ENCODE measurements at regions not wholly inside any gene's neighbourhood (a gene's known extent, or its start where the extent isn't known, plus 50 kb on each side); places are given as distances from the start of the nearest gene placed in this dataset.

GRCh38 chr10:71092812-71093401 lies 119.5 kb upstream of the UNC5B start:
- TF ChIP-seq, protein P1, sequence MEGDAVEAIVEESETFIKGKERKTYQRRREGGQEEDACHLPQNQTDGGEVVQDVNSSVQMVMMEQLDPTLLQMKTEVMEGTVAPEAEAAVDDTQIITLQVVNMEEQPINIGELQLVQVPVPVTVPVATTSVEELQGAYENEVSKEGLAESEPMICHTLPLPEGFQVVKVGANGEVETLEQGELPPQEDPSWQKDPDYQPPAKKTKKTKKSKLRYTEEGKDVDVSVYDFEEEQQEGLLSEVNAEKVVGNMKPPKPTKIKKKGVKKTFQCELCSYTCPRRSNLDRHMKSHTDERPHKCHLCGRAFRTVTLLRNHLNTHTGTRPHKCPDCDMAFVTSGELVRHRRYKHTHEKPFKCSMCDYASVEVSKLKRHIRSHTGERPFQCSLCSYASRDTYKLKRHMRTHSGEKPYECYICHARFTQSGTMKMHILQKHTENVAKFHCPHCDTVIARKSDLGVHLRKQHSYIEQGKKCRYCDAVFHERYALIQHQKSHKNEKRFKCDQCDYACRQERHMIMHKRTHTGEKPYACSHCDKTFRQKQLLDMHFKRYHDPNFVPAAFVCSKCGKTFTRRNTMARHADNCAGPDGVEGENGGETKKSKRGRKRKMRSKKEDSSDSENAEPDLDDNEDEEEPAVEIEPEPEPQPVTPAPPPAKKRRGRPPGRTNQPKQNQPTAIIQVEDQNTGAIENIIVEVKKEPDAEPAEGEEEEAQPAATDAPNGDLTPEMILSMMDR (conservative IDR thresholded peaks at IDR 0.05 in 1 of 2, IDR thresholded peaks at IDR 0.05 in 1 of 2; ENCODE audit: extremely low read depth in 1 of 2, insufficient read depth in 1 of 2, low read depth in 1 of 2, low read length in 2 of 2): no peak
- TF ChIP-seq EZH2 (IDR thresholded peaks at IDR 0.05; ENCODE audit: borderline replicate concordance, low read length): no peak
